ENCODE measurements at regions not wholly inside any gene's neighbourhood (a gene's known extent, or its start where the extent isn't known, plus 50 kb on each side); places are given as distances from the start of the nearest gene placed in this dataset.

DNA sequence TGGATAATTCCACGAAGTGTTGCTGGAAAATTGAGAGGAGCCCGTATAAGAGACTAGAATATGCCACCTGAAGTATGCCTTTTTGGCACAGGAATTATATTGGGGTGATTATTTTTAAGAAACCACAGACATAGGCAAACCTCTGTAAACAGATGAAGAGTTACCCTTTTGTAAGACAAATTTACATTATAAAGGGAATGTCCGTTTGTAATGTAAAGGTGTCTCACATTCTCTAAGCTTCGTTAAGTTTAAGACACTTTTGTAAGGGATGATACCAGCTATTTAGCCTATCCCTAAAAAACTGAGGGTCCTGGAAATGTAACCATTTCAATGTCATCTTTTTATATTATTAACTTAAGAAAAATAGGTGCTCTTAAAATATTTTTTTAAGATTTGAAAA lies 432.8 kb upstream of the SYT4 start:
- H3K27ac ChIP-seq (ENCODE audit: low read depth, low read length) = no peak overlapping the region
- no peaks in the 10 kb centered on the region for H3K4me1 ChIP-seq (ENCODE audit: control insufficient read depth, insufficient read depth, low read length, unreplicated experiment)
- H3K27me3 ChIP-seq (ENCODE audit: insufficient read depth, low read length) = no peaks in the 10 kb centered on the region
- H3K4me3 ChIP-seq (ENCODE audit: low read depth, low read length) = no peak overlapping the region
- H3K36me3 ChIP-seq (ENCODE audit: insufficient read depth, low read length) = no peaks in the 10 kb centered on the region
- no peak overlapping the region for H2AFZ ChIP-seq (ENCODE audit: low read length, unreplicated experiment)
- no peaks in the 10 kb centered on the region for H3K79me2 ChIP-seq (ENCODE audit: control insufficient read depth, insufficient read depth, low read length, unreplicated experiment)

DNA sequence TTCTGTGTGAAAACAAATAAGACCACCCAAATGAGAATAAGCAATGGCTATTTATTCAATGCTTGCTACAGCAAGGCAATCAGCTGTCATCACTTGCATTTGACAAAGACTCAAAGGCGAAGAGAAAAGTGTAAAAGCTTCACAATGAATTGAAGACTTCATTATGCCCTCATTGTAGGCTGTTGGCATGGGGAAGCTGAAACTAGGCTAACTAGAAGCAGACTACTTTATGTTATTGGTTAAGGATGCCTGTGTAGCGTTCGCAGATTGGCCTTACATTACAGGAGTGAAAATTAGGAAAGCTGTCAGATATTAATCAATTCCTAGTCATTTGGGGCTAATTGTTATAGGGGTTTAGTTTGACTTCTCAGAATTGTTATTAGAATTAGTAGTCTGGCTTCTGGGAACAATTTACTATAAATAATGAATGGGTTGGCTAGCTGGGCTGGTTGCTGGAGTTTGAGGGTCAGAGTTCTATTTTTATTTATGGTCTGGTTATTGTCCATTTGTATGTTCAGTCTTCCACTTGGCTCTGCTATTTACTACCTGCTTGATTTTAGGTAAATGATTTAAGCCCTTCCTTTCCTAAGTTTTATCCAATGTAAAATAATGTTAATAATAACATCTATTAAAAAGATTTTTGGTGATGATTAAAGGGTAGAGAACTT lies 437.2 kb upstream of the SYT4 start:
- no peaks in the 10 kb centered on the region for H3K79me2 ChIP-seq (ENCODE audit: control insufficient read depth, insufficient read depth, low read length, unreplicated experiment)
- no peaks in the 10 kb centered on the region for H3K36me3 ChIP-seq (ENCODE audit: insufficient read depth, low read length)
- H3K4me3 ChIP-seq (ENCODE audit: low read depth, low read length) = no peak overlapping the region
- H3K27ac ChIP-seq (ENCODE audit: low read depth, low read length) = no peak overlapping the region
- H2AFZ ChIP-seq (ENCODE audit: low read length, unreplicated experiment) = no peak overlapping the region
- no peaks in the 10 kb centered on the region for H3K4me1 ChIP-seq (ENCODE audit: control insufficient read depth, insufficient read depth, low read length, unreplicated experiment)
- H3K27me3 ChIP-seq (ENCODE audit: insufficient read depth, low read length) = no peaks in the 10 kb centered on the region

DNA sequence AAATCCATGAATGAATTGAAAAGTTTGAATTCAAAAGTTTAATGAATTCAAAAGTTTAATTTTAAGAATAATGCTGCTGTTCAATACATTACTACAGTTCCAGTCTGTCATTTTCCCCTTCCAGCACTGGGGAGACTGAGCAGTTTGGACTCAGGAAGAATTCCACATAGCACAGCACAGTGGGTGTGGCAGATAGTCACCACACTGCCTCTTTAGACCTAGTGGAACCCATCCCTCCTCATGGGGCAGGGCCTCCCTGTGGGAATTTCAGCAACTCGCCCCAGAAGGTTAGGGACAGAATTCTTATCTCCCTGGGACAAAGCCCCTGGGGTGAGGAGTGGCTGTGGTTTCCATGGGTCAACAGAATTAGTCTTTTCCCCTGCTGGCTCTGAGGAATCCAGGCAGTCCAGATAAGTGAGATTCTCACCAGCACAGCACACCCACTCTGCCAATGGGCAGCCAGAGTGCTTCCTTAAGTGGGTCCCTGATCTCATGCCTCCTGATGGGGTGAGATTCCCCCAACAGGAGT lies 442.0 kb upstream of the SYT4 start:
- H3K79me2 ChIP-seq (ENCODE audit: control insufficient read depth, insufficient read depth, low read length, unreplicated experiment) = no peaks in the 10 kb centered on the region
- H3K27ac ChIP-seq (ENCODE audit: low read depth, low read length) = no peak overlapping the region
- no peaks in the 10 kb centered on the region for H3K36me3 ChIP-seq (ENCODE audit: insufficient read depth, low read length)
- no peak overlapping the region for H3K4me3 ChIP-seq (ENCODE audit: low read depth, low read length)
- no peak overlapping the region for H2AFZ ChIP-seq (ENCODE audit: low read length, unreplicated experiment)
- H3K4me1 ChIP-seq (ENCODE audit: control insufficient read depth, insufficient read depth, low read length, unreplicated experiment) = no peaks in the 10 kb centered on the region
- no peaks in the 10 kb centered on the region for H3K27me3 ChIP-seq (ENCODE audit: insufficient read depth, low read length)

DNA sequence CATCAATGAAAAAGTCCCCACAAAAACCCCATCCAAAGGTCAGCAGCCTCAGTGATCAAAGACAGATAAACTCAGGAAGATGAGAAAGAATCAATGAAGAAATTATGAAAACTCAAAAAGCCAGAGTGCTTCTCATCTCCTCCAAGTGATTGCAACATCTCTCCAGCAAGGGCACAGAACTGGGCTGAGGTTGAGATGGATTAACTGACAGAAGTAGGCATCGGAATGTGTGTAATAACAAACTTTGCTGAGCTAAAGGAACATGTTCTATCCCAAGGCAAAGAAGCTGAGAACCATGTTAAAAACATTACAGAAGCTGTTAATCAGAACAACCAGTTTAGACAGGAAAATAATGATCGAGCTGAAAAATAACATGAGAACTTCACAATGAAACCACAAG lies 442.8 kb upstream of the SYT4 start:
- Histone ChIP-seq H3K4me1 (ENCODE audit: control insufficient read depth, insufficient read depth, low read length, unreplicated experiment) (no peaks in the 10 kb centered on the region), H3K27me3 (ENCODE audit: insufficient read depth, low read length) (no peaks in the 10 kb centered on the region), H3K79me2 (ENCODE audit: control insufficient read depth, insufficient read depth, low read length, unreplicated experiment) (no peaks in the 10 kb centered on the region), H3K27ac (ENCODE audit: low read depth, low read length) (no peak overlapping the region), H3K36me3 (ENCODE audit: insufficient read depth, low read length) (no peaks in the 10 kb centered on the region), H3K4me3 (ENCODE audit: low read depth, low read length) (no peak overlapping the region), H2AFZ (ENCODE audit: low read length, unreplicated experiment) (no peak overlapping the region)

DNA sequence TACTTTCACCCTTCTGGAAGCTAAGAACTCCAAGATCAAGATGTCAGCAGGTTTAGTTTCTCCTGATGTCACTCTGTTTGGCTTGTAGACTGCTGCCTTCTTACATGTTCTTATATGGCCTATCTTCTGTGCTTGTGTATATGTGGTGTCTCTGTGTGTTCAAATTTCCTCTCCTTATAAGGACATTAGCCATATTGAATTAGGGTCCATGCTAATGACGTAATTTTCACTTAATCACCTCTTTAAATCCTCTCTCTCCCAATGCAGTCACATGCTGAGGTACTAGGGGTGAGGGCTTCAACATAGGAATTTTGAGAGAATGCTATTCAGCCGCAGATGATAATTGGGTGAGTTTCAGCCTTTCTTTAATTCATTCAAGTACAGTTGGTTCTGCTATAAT lies 458.3 kb upstream of the SYT4 start:
- no peak overlapping the region for H3K4me3 ChIP-seq (ENCODE audit: low read depth, low read length)
- H3K4me1 ChIP-seq (ENCODE audit: control insufficient read depth, insufficient read depth, low read length, unreplicated experiment) = no peaks in the 10 kb centered on the region
- no peaks in the 10 kb centered on the region for H3K79me2 ChIP-seq (ENCODE audit: control insufficient read depth, insufficient read depth, low read length, unreplicated experiment)
- no peaks in the 10 kb centered on the region for H3K27me3 ChIP-seq (ENCODE audit: insufficient read depth, low read length)
- H3K36me3 ChIP-seq (ENCODE audit: insufficient read depth, low read length) = no peaks in the 10 kb centered on the region
- no peak overlapping the region for H2AFZ ChIP-seq (ENCODE audit: low read length, unreplicated experiment)
- no peak overlapping the region for H3K27ac ChIP-seq (ENCODE audit: low read depth, low read length)

DNA sequence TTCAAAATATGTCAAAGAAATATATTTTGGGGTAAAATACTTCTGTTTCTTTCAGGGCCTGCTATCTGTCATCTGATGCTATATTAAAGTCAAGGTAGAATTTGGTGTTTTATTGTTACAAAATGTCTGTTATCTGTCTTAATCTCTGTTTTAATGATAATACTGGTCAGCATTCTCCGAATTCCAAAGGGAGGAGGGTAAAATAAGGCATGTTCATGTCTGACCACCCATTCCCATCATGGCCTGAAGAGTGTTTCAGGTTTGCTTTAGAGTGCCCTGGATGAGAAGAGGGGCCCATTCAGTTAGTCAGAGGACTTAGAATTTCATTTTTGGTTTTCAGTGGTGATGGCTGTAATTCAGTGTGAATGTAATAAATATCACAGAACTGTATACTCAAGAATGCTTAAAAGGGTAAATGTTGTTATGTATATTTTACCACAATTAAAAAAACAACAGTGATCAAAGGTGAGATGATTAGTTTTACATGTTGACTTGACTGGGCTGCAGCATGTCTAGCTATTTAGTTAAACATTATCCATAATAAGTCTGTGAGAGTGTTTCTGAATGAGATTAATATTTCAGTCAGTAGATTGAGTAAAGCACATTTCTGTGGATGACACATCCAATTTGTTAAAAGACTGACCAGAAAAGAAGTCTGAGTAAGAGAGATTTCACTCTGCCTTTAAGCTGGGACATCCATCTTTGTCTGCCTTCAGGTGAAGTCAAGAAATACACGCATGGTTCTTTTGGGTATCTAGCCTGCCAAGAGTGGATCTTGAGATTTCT lies 467.9 kb upstream of the SYT4 start:
- Histone ChIP-seq H3K27me3 (ENCODE audit: insufficient read depth, low read length) (no peaks in the 10 kb centered on the region), H3K4me3 (ENCODE audit: low read depth, low read length) (no peak overlapping the region), H3K27ac (ENCODE audit: low read depth, low read length) (no peak overlapping the region), H3K4me1 (ENCODE audit: control insufficient read depth, insufficient read depth, low read length, unreplicated experiment) (no peaks in the 10 kb centered on the region), H3K36me3 (ENCODE audit: insufficient read depth, low read length) (no peaks in the 10 kb centered on the region), H3K79me2 (ENCODE audit: control insufficient read depth, insufficient read depth, low read length, unreplicated experiment) (no peaks in the 10 kb centered on the region), H2AFZ (ENCODE audit: low read length, unreplicated experiment) (no peak overlapping the region)

DNA sequence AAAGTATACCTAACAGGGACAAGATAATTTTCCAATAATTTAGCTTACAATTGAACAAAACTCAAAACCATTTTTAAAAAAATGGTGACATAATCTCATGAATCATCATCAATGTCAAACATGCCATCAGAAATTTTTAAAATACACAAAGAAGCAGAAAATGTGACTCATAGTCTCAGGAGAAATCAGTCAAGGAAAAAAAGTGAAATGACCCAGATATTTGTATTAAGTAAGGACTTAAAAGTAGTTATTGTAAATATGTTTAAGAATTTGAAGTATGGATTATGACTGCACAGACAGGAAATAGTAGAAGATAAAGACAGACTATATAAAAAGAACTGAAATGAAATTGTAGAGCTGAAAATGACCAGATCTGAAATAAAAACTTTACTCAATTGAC lies 473.9 kb upstream of the SYT4 start:
- H3K36me3 ChIP-seq (ENCODE audit: insufficient read depth, low read length) = no peaks in the 10 kb centered on the region
- H3K27me3 ChIP-seq (ENCODE audit: insufficient read depth, low read length) = no peaks in the 10 kb centered on the region

DNA sequence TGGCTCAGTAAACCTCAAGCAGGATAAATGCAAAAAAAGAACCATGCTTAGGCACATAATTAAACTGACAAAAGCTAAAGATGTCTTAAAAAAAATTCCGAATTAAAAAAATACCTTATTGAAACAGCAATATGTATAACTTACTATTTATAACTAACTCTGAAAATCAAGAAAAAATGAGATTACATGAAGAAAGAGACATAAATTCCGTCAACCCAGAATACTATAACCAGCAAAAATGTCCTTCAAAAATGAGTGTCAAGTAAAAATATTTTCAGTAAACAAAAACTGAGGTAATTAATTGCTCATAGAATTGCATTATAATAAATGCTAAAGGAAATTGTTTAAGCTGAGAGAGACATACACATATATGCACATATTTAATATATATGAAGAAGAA lies 474.5 kb upstream of the SYT4 start:
- Histone ChIP-seq H3K27ac (ENCODE audit: low read depth, low read length) (peak overlapping the region; percentile 62), H3K27me3 (ENCODE audit: insufficient read depth, low read length) (no peaks in the 10 kb centered on the region), H3K36me3 (ENCODE audit: insufficient read depth, low read length) (no peaks in the 10 kb centered on the region), H2AFZ (ENCODE audit: low read length, unreplicated experiment) (no peak overlapping the region), H3K4me3 (ENCODE audit: low read depth, low read length) (no peak overlapping the region), H3K79me2 (ENCODE audit: control insufficient read depth, insufficient read depth, low read length, unreplicated experiment) (no peaks in the 10 kb centered on the region), H3K4me1 (ENCODE audit: control insufficient read depth, insufficient read depth, low read length, unreplicated experiment) (peaks cover 7% of the 10 kb centered on the region)

More for the DNA sequence above, 473.9 kb upstream of the SYT4 start:
- peak overlapping the region; percentile 62 for H3K27ac ChIP-seq (ENCODE audit: low read depth, low read length)
- no peak overlapping the region for H3K4me3 ChIP-seq (ENCODE audit: low read depth, low read length)
- H2AFZ ChIP-seq (ENCODE audit: low read length, unreplicated experiment) = no peak overlapping the region
- peaks cover 3% of the 10 kb centered on the region for H3K4me1 ChIP-seq (ENCODE audit: control insufficient read depth, insufficient read depth, low read length, unreplicated experiment)
- no peaks in the 10 kb centered on the region for H3K79me2 ChIP-seq (ENCODE audit: control insufficient read depth, insufficient read depth, low read length, unreplicated experiment)

DNA sequence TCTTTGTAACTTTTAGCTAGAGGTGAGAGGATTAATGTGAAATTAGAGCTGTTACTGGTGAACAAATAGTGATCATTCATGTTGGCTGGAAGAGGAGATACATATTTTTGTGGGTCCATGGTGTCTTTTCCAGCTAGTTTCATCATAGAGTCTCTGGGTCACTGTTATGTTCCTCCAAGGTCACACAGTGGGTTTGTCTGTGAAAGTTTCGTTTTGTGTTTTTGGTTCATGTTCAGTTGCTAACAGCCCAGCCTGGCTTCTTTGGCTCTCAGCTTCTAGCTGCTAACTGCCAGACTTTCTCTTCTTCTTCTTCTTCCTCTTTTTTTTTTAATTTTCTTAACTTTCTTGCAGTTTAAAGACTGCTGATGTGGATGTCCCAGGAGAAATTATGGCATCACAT lies 480.0 kb upstream of the SYT4 start:
- Histone ChIP-seq H3K4me3 (ENCODE audit: low read depth, low read length) (no peak overlapping the region), H3K27me3 (ENCODE audit: insufficient read depth, low read length) (no peaks in the 10 kb centered on the region), H3K27ac (ENCODE audit: low read depth, low read length) (no peak overlapping the region), H3K4me1 (ENCODE audit: control insufficient read depth, insufficient read depth, low read length, unreplicated experiment) (peaks cover 22% of the 10 kb centered on the region), H2AFZ (ENCODE audit: low read length, unreplicated experiment) (peak overlapping the region; percentile 40), H3K79me2 (ENCODE audit: control insufficient read depth, insufficient read depth, low read length, unreplicated experiment) (no peaks in the 10 kb centered on the region), H3K36me3 (ENCODE audit: insufficient read depth, low read length) (no peaks in the 10 kb centered on the region)

DNA sequence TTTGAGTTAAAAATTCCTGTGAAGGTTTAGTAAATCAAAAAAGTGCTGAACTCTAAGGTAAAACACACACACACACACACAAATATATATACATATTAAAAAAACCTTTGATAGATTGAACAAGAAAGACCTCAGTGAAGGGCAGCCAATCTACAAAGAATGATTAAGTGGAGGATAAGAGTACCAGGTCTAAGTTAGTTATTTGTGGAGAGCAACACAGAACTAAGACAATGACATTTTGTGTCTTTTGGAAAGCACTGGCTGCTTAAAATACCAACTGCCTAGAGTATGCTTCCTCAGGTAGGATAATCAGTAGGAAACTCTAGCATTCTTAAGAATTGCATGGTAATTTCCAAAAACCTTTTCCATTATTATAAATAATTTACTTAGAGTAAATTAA lies 481.4 kb upstream of the SYT4 start:
- Histone ChIP-seq H3K4me1 (ENCODE audit: control insufficient read depth, insufficient read depth, low read length, unreplicated experiment) (peaks cover 22% of the 10 kb centered on the region), H2AFZ (ENCODE audit: low read length, unreplicated experiment) (no peak overlapping the region), H3K36me3 (ENCODE audit: insufficient read depth, low read length) (no peaks in the 10 kb centered on the region), H3K27ac (ENCODE audit: low read depth, low read length) (no peak overlapping the region), H3K27me3 (ENCODE audit: insufficient read depth, low read length) (no peaks in the 10 kb centered on the region), H3K79me2 (ENCODE audit: control insufficient read depth, insufficient read depth, low read length, unreplicated experiment) (no peaks in the 10 kb centered on the region), H3K4me3 (ENCODE audit: low read depth, low read length) (no peak overlapping the region)

DNA sequence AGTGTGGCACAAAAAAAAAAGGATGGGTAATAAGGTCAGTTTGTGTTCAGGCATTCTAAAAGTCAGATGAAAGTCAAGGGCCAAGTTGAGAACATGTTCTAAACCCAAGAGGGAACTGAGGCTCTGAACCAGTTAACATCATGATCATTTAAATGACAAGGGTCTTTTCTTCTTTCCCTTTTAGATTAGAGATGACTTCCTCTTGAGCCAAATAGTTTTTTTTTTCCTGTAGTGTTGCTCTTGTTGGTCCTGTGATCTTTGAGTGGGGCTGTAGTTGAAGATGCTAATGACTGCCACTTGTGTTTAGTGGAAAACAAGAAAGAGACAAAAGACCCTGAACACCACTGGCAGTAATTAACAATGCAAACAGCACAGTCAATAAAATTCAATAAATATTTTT lies 482.7 kb upstream of the SYT4 start:
- Histone ChIP-seq H3K79me2 (ENCODE audit: control insufficient read depth, insufficient read depth, low read length, unreplicated experiment) (no peaks in the 10 kb centered on the region), H2AFZ (ENCODE audit: low read length, unreplicated experiment) (no peak overlapping the region), H3K4me3 (ENCODE audit: low read depth, low read length) (no peak overlapping the region), H3K4me1 (ENCODE audit: control insufficient read depth, insufficient read depth, low read length, unreplicated experiment) (peaks cover 22% of the 10 kb centered on the region), H3K36me3 (ENCODE audit: insufficient read depth, low read length) (no peaks in the 10 kb centered on the region), H3K27ac (ENCODE audit: low read depth, low read length) (no peak overlapping the region), H3K27me3 (ENCODE audit: insufficient read depth, low read length) (no peaks in the 10 kb centered on the region)

Data from ACC112 (cell line).